Posterior vena cava (tissue), 2 donors: ENCODE measurements at regions not wholly inside any gene's neighbourhood (a gene's known extent, or its start where the extent isn't known, plus 50 kb on each side); places are given as distances from the start of the nearest gene placed in this dataset.

Experiments used
- DNase-seq: peaks from one replicate; pipeline ENCODE4 v3.0.0-alpha.2; 2020; ENCODE audit warnings: low spot score
- intact Hi-C, 2 donors: fragments of 100-400 bp; cut with DNase I; formaldehyde crosslinking; loops; one replicate each; pipeline versions ENCODE4 v1.14.1 to v1.14.2; 2022 to 2023
- donor health status: DM: yes; HTN: yes; CAD: no.
- donor health status: DM: yes; HTN: yes; CAD: no.

GRCh38 chr2:117055499-117056375 is 758.8 kb upstream of the DDX18 start:
- no peak for DNase-seq
- intact Hi-C loops = no loop called here

GRCh38 chr2:117056376-117056748 is 758.1 kb upstream of the DDX18 start:
- intact Hi-C loops = no loop called here
- DNase-seq = no peak

GRCh38 chr2:117057016-117057415 is 757.5 kb upstream of the DDX18 start:
- intact Hi-C loops = no loop called here
- no peak for DNase-seq

GRCh38 chr2:117058366-117058765 is 756.1 kb upstream of the DDX18 start:
- intact Hi-C loops = no loop called here
- no peak for DNase-seq

- intact Hi-C loops = no loop called here
- no peak for DNase-seq
Measured at GRCh38 chr2:117064021-117064420, 750.5 kb upstream of the DDX18 start.

GRCh38 chr2:117065912-117066311 is 748.6 kb upstream of the DDX18 start:
- no peak for DNase-seq
- intact Hi-C loops = no loop called here

GRCh38 chr2:117067900-117068299 is 746.6 kb upstream of the DDX18 start:
- intact Hi-C loops = no loop called here
- no peak for DNase-seq

- no peak for DNase-seq
- intact Hi-C loops = no loop called here
Measured at GRCh38 chr2:117068371-117068770, 746.1 kb upstream of the DDX18 start.

GRCh38 chr2:117071556-117072102 is 742.9 kb upstream of the DDX18 start:
- intact Hi-C loops = no loop called here
- DNase-seq = peak; percentile 77

- DNase-seq = no peak
- intact Hi-C loops = no loop called here
Measured at GRCh38 chr2:117074756-117075155, 739.7 kb upstream of the DDX18 start.

- DNase-seq = no peak
- intact Hi-C loops = no loop called here
Measured at GRCh38 chr2:117085256-117085655, 729.2 kb upstream of the DDX18 start.

GRCh38 chr2:117085737-117086136 is 728.8 kb upstream of the DDX18 start:
- intact Hi-C loops = no loop called here
- DNase-seq = no peak

GRCh38 chr2:117086174-117086942 is 728.1 kb upstream of the DDX18 start:
- intact Hi-C loops = no loop called here
- no peak for DNase-seq

- no peak for DNase-seq
- intact Hi-C loops = no loop called here
Measured at GRCh38 chr2:117086943-117087250, 727.6 kb upstream of the DDX18 start.

- intact Hi-C loops = no loop called here
- no peak for DNase-seq
Measured at GRCh38 chr2:117087535-117088291, 726.8 kb upstream of the DDX18 start.

- DNase-seq = no peak
- intact Hi-C loops = no loop called here
Measured at GRCh38 chr2:117091041-117091837, 723.3 kb upstream of the DDX18 start.

- DNase-seq = no peak
- intact Hi-C loops = no loop called here
Measured at GRCh38 chr2:117101613-117102012, 712.9 kb upstream of the DDX18 start.

GRCh38 chr2:117108741-117109267 is 705.7 kb upstream of the DDX18 start:
- intact Hi-C loops = no loop called here
- DNase-seq = no peak

GRCh38 chr2:117118994-117119393 is 695.5 kb upstream of the DDX18 start:
- intact Hi-C loops = no loop called here
- no peak for DNase-seq
